ENCODE measurements at regions not wholly inside any gene's neighbourhood (a gene's known extent, or its start where the extent isn't known, plus 50 kb on each side); places are given as distances from the start of the nearest gene placed in this dataset.

DNA sequence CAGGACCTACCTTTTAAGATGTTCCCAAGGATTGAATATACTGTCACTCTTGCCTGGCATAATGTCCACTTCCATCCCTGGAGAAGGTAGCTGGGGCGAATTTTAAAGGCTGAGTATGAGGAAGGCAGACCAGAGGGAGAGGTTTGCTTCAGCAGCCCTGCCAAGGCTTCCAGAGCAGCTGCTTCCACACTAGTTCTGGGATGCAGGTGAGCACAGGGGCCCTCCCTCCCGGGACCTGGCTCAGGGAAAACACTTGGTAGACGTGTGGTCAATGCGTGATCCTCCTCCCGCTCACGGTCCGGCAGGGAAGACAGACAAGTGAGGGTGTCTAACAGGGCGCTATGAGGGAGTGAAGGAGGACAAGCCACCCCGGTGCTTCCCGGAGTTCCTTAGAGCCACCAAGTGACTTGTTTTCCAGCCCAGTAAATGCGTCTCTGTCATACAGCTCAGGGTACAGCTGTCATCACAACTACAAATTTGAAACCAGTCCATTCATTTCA is 327.6 kb downstream of the ARRDC4 start:
- no peaks in the 10 kb centered on the region for H3K9me3 ChIP-seq
- WGBS, 3 donors = 64 to 75% (median 69%) methylated on average over 11 of the region's 11 CpGs
- no peak for ATAC-seq
- H3K36me3 ChIP-seq (ENCODE audit: insufficient read depth in 1 of 2, low read depth in 1 of 2) = no peaks in the 10 kb centered on the region
- no peak overlapping the region for H3K4me3 ChIP-seq
- DNase-seq = no peak
- TF ChIP-seq, protein P1, sequence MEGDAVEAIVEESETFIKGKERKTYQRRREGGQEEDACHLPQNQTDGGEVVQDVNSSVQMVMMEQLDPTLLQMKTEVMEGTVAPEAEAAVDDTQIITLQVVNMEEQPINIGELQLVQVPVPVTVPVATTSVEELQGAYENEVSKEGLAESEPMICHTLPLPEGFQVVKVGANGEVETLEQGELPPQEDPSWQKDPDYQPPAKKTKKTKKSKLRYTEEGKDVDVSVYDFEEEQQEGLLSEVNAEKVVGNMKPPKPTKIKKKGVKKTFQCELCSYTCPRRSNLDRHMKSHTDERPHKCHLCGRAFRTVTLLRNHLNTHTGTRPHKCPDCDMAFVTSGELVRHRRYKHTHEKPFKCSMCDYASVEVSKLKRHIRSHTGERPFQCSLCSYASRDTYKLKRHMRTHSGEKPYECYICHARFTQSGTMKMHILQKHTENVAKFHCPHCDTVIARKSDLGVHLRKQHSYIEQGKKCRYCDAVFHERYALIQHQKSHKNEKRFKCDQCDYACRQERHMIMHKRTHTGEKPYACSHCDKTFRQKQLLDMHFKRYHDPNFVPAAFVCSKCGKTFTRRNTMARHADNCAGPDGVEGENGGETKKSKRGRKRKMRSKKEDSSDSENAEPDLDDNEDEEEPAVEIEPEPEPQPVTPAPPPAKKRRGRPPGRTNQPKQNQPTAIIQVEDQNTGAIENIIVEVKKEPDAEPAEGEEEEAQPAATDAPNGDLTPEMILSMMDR (IDR thresholded peaks at IDR 0.05) = no peak
- peaks cover 0 to 28% (median 5%) of the 10 kb centered on the region in 3 donors for H3K27me3 ChIP-seq (ENCODE audit: insufficient read depth in 3 of 3, low read length in 2 of 3)
- intact Hi-C loops (cut with DNase I) = no loop called here
- no peaks in the 10 kb centered on the region for H3K4me1 ChIP-seq
- no peak overlapping the region for H3K27ac ChIP-seq

DNA sequence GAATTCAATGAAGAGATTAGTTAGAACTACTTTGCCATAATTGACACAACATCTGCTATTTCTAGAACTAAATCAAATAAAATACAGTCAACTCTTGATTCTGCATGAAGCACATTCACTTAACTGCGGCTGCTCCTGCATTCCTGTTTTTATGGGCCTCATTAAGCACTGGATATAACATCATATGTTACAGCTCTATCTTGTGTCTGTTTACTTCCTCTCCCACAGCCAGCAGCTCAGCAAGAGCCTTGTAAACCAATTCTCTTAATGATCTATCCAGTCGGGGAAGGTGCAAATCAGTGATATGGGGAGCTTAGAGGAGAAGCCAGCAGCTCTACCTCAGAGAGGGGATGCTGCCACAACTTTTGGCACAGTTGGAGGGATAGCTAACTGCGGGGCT is 329.2 kb downstream of the ARRDC4 start:
- Histone ChIP-seq H3K9me3 (no peaks in the 10 kb centered on the region), H3K27me3 (ENCODE audit: insufficient read depth in 3 of 3, low read length in 2 of 3) (peaks cover 0 to 28% (median 7%) of the 10 kb centered on the region in 3 donors), H3K4me1 (no peaks in the 10 kb centered on the region), H3K36me3 (ENCODE audit: insufficient read depth in 1 of 2, low read depth in 1 of 2) (no peaks in the 10 kb centered on the region), H3K4me3 (no peak overlapping the region), H3K27ac (no peak overlapping the region)
- intact Hi-C loops (cut with DNase I) = loop anchor here (10.0 kb wide), 1 partner anchor 385 kb away; no protein-coding TSS in a partner anchor
- TF ChIP-seq, protein P1 (IDR thresholded peaks at IDR 0.05) = no peak
- no peak for ATAC-seq
- DNase-seq = no peak
- 26 to 32% (median 27%) methylated on average over 3 of the region's 3 CpGs for WGBS, 3 donors

DNA sequence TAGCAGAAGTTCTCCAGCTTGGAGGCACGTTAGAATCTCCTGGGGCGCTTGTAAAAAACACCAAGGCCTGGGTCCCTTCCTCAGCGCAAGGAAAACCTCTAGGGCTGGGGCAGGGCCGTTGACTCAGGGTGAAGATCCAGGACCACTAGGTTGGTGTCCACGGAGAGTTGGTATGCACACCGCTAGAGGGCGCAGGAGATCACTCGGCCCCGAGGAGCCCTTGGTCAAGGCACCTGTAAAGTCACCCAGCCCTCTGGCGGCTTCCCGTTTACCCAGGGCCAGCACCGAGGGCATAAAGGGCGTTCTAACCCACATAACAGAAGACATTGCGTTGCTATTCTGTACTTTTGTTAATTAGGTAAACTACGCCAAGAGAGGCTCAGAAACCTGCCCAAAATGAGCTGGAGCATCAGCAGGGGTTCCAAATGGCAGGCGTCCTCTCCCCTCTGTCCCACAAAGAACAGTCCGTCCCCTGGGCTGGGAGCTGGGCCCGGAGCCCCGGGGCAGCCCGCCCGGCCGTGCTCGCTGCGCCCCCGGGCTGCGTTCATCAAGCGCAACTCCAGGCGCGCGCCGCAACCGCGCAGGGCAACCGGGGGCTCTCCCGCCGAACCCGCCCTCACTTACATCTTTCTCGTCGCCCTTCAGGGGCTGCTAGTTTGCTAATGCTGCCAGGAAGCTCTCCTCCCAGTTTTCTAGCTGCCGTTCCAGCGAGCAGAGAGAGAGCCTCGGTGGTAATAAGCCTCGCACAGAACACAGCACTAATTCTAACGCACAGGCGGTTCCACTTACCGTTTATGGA is 332.1 kb downstream of the ARRDC4 start:
- Histone ChIP-seq H3K4me1 (no peaks in the 10 kb centered on the region), H3K27me3 (ENCODE audit: insufficient read depth in 3 of 3, low read length in 2 of 3) (peaks cover 0 to 29% (median 7%) of the 10 kb centered on the region in 3 donors), H3K36me3 (ENCODE audit: insufficient read depth in 1 of 2, low read depth in 1 of 2) (no peaks in the 10 kb centered on the region), H3K9me3 (no peaks in the 10 kb centered on the region), H3K27ac (no peak overlapping the region), H3K4me3 (no peak overlapping the region)
- DNase-seq = peak; percentile 16 to 63
- intact Hi-C loops (cut with DNase I) = loop anchor here (10.0 kb wide), 1 partner anchor 388 kb away; no protein-coding TSS in a partner anchor
- 2 to 3% (median 3%) methylated on average over 45 to 46 of the region's 46 CpGs for WGBS, 3 donors
- TF ChIP-seq, protein P1 (IDR thresholded peaks at IDR 0.05) = no peak
- ATAC-seq = peak in 1 of 4 donors; percentile 41

DNA sequence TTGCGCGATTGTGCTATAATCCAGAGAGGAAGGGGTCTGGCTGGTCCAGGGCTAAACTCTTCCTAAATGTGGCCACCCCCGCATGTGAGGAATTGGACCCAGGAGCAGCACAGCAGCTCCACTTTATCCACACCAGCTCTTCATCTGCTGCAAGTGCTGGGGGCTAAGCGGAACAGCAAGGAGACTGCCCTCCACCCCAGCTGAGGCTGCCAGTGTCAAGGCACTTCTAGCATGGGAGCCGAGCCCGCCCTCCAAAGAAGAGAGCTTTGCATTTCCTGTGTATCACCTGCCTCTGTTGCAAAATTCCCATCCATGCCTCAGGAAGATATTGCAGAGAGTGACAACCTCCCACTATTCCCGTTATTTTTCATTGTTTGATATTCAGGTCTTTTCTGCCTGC is 333.6 kb downstream of the ARRDC4 start:
- Histone ChIP-seq H3K27me3 (ENCODE audit: insufficient read depth in 3 of 3, low read length in 2 of 3) (peaks cover 0 to 22% (median 7%) of the 10 kb centered on the region in 3 donors), H3K27ac (no peak overlapping the region), H3K4me3 (no peak overlapping the region), H3K4me1 (no peaks in the 10 kb centered on the region), H3K9me3 (no peaks in the 10 kb centered on the region), H3K36me3 (ENCODE audit: insufficient read depth in 1 of 2, low read depth in 1 of 2) (no peaks in the 10 kb centered on the region)
- whole genome bisulfite sequencing, 3 donors = 59 to 64% (median 64%) methylated on average over 7 of the region's 7 CpGs
- DNase-seq (no peak), ATAC-seq (no peak)
- TF ChIP-seq, protein P1 (IDR thresholded peaks at IDR 0.05) = no peak
- intact Hi-C loops (cut with DNase I) = loop anchor here (10.0 kb wide), 1 partner anchor 389 kb away; no protein-coding TSS in a partner anchor

All from psoas muscle (tissue), 7 donors.